Fibroblast of pulmonary artery (primary cell): ENCODE measurements at regions not wholly inside any gene's neighbourhood (a gene's known extent, or its start where the extent isn't known, plus 50 kb on each side); places are given as distances from the start of the nearest gene placed in this dataset.

Source experiments
- DNase-seq: peaks from one replicate; pipeline ENCODE4 v3.0.0-alpha.2; 2010; ENCODE audit warnings: low read depth
- H3K4me3 ChIP-seq: replicated peaks from 2 replicates; pipeline ENCODE4 v1.5.1; 2011; ENCODE audit warnings: low read depth, mild to moderate bottlenecking, control low read depth, low read length, moderate library complexity
- CTCF ChIP-seq: IDR thresholded peaks from 2 replicates; pipeline ENCODE4 v1.5.1; 2011; ENCODE audit warnings: mild to moderate bottlenecking, control low read depth, low read length, inconsistent platforms; ENCODE audit errors: missing control alignments

- peak; percentile 20 for DNase-seq
- no peak for TF ChIP-seq CTCF
- H3K4me3 ChIP-seq, result no peak overlapping the region
These were observed 155.8 kb downstream of the COL6A3 start for GRCh38 chr2:237258116-237258515.

- H3K4me3 ChIP-seq, result no peak overlapping the region
- no peak for TF ChIP-seq CTCF
- DNase-seq, result no peak
These were observed 155.3 kb downstream of the COL6A3 start for GRCh38 chr2:237258615-237259014.

- no peak overlapping the region for H3K4me3 ChIP-seq
- TF ChIP-seq CTCF, result no peak
- no peak for DNase-seq
These were observed 154.8 kb downstream of the COL6A3 start for GRCh38 chr2:237259201-237259600.

GRCh38 chr2:237260039-237260620, 153.8 kb downstream of the COL6A3 start:
- DNase-seq, result peak; percentile 60
- TF ChIP-seq CTCF, result no peak

GRCh38 chr2:237260686-237261085, 153.3 kb downstream of the COL6A3 start:
- no peak for DNase-seq
- no peak for TF ChIP-seq CTCF
- no peak overlapping the region for H3K4me3 ChIP-seq

More at GRCh38 chr2:237260039-237260620, 153.8 kb downstream of the COL6A3 start:
- no peak overlapping the region for H3K4me3 ChIP-seq

GRCh38 chr2:237261327-237261726, 152.6 kb downstream of the COL6A3 start:
- no peak overlapping the region for H3K4me3 ChIP-seq
- TF ChIP-seq CTCF, result no peak
- no peak for DNase-seq

GRCh38 chr2:237262838-237263771, 150.9 kb downstream of the COL6A3 start:
- no peak for TF ChIP-seq CTCF
- no peak overlapping the region for H3K4me3 ChIP-seq
- peak; percentile 91 for DNase-seq
